ENCODE measurements at regions not wholly inside any gene's neighbourhood (a gene's known extent, or its start where the extent isn't known, plus 50 kb on each side); places are given as distances from the start of the nearest gene placed in this dataset.

DNA sequence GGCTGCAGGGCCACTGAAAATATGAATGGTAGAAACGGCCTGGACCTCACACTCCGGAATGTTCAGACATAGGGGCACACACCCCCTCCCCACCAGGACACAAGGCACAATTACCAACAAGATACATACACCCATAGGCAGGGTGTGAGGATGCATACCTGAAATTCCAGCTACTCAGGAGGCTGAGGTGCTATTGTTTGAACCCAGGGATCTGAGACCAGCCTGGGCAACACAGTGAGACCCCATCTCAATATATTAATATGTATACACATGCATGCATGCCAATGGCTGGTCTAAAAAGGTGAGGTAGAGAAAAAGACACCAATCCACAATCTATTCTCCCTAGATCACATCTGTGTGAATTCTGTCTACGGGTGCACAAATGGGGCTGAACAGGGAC, 403.3 kb downstream of the SHANK2 start:
- no peak for TF ChIP-seq TAF1 (IDR thresholded peaks at IDR 0.05; ENCODE audit: low read depth)
- TF ChIP-seq, protein P1, sequence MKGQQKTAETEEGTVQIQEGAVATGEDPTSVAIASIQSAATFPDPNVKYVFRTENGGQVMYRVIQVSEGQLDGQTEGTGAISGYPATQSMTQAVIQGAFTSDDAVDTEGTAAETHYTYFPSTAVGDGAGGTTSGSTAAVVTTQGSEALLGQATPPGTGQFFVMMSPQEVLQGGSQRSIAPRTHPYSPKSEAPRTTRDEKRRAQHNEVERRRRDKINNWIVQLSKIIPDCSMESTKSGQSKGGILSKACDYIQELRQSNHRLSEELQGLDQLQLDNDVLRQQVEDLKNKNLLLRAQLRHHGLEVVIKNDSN (IDR thresholded peaks at IDR 0.05), result no peak
- TF ChIP-seq RAD21 (IDR thresholded peaks at IDR 0.05; ENCODE audit: low read depth), result no peak
- no peak for TF ChIP-seq EP300 (IDR thresholded peaks at IDR 0.05; ENCODE audit: borderline replicate concordance)
- TF ChIP-seq EGR1 (IDR thresholded peaks at IDR 0.05), result no peak
- no peak for TF ChIP-seq REST (IDR thresholded peaks at IDR 0.05; ENCODE audit: low read depth)
- no peak for TF ChIP-seq NFIC (IDR thresholded peaks at IDR 0.05)
- TF ChIP-seq YY1 (IDR thresholded peaks at IDR 0.05; ENCODE audit: low read depth), result no peak
- TF ChIP-seq CREB1 (IDR thresholded peaks at IDR 0.05; ENCODE audit: low read depth), result no peak
- TF ChIP-seq, protein P2, sequence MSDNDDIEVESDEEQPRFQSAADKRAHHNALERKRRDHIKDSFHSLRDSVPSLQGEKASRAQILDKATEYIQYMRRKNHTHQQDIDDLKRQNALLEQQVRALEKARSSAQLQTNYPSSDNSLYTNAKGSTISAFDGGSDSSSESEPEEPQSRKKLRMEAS (IDR thresholded peaks at IDR 0.05), result no peak
- no peak for TF ChIP-seq CEBPB (IDR thresholded peaks at IDR 0.05)
- no peak for TF ChIP-seq TEAD4 (IDR thresholded peaks at IDR 0.05)
- no peak for TF ChIP-seq ZBTB7A (IDR thresholded peaks at IDR 0.05; ENCODE audit: low read depth)
- no peak for TF ChIP-seq TCF12 (IDR thresholded peaks at IDR 0.05; ENCODE audit: low read depth)
